Smooth muscle cell (in vitro differentiated cells): ENCODE measurements at regions not wholly inside any gene's neighbourhood (a gene's known extent, or its start where the extent isn't known, plus 50 kb on each side); places are given as distances from the start of the nearest gene placed in this dataset.

ENCODE experiments used
- DNase-seq: peaks from one replicate; lab custom pipeline; 2025; ENCODE audit not compliant: unreplicated experiment; lab: John Stamatoyannopoulos, UW
- H2AFZ ChIP-seq: fragments of 200-600 bp; sonication (generic); 2 replicates; pipeline ENCODE4 v1.6.0; 2016; ENCODE audit warnings: antibody characterized with exemption, low read depth, mild to moderate bottlenecking
- H3F3A ChIP-seq: fragments of 200-600 bp; sonication (generic); 2 replicates; pipeline ENCODE4 v1.6.0; 2017; ENCODE audit warnings: antibody characterized with exemption, low read depth
- H3K27ac ChIP-seq: fragments of 200-600 bp; sonication (generic); 2 replicates; pipeline ENCODE4 v1.5.1; 2016; ENCODE audit warnings: low read depth, mild to moderate bottlenecking
- H3K27me3 ChIP-seq: fragments of 200-600 bp; sonication (generic); 2 replicates; pipeline ENCODE4 v1.6.1; 2016; ENCODE audit warnings: low read depth, mild to moderate bottlenecking
- H3K36me3 ChIP-seq: fragments of 200-600 bp; sonication (generic); 2 replicates; pipeline ENCODE4 v1.5.1; 2016; ENCODE audit warnings: low read depth
- H3K4me1 ChIP-seq: fragments of 200-600 bp; sonication (generic); 2 replicates; pipeline ENCODE4 v1.5.1; 2016; ENCODE audit warnings: low read depth
- H3K4me2 ChIP-seq: fragments of 200-600 bp; sonication (generic); 2 replicates; pipeline ENCODE4 v1.6.0; 2016; ENCODE audit warnings: mild to moderate bottlenecking
- H3K4me3 ChIP-seq: fragments of 200-600 bp; sonication (generic); 2 replicates; pipeline ENCODE4 v1.5.1; 2016; ENCODE audit warnings: mild to moderate bottlenecking
- H3K79me2 ChIP-seq: fragments of 200-600 bp; sonication (generic); 2 replicates; pipeline ENCODE4 v1.6.0; 2016; ENCODE audit warnings: low read depth, mild to moderate bottlenecking
- H3K9ac ChIP-seq: fragments of 200-600 bp; sonication (generic); 2 replicates; pipeline ENCODE4 v1.6.0; 2016; ENCODE audit warnings: low read depth
- H3K9me3 ChIP-seq: fragments of 200-600 bp; sonication (generic); replicated peaks from 2 replicates; pipeline ENCODE4 v1.5.1; 2016; ENCODE audit warnings: low read depth
- H4K20me1 ChIP-seq: fragments of 200-600 bp; sonication (generic); 2 replicates; pipeline ENCODE4 v1.6.0; 2016; ENCODE audit warnings: low read depth
- WGBS: methylation state at CpG from one replicate; pipeline ENCODE4 v1.1.7; 2016; ENCODE audit warnings: low lambda C conversion rate; 5-methylcytosine and 5-hydroxymethylcytosine counted together
- TF ChIP-seq, protein P1 (sequence below): fragments of 200-600 bp; sonication (generic); IDR thresholded peaks from 2 replicates; pipeline ENCODE4 v1.5.1; 2017; ENCODE audit warnings: borderline replicate concordance, mild to moderate bottlenecking, antibody characterized with exemption; ENCODE audit not compliant: insufficient read depth, poor library complexity, severe bottlenecking

GRCh38 chr14:106728611-106729010, 1202.2 kb downstream of the TMEM121 start:
- Histone ChIP-seq H3K9me3 (no peaks in the 10 kb centered on the region), H3K4me3 (no peak overlapping the region), H3K4me1 (no peaks in the 10 kb centered on the region), H3F3A (no peaks in the 10 kb centered on the region), H3K36me3 (no peaks in the 10 kb centered on the region), H3K27me3 (no peaks in the 10 kb centered on the region), H4K20me1 (no peaks in the 10 kb centered on the region), H2AFZ (no peak overlapping the region), H3K27ac (no peak overlapping the region), H3K79me2 (no peaks in the 10 kb centered on the region), H3K9ac (no peak overlapping the region), H3K4me2 (no peak overlapping the region)
- WGBS, result no CpG with 5 or more reads among the region's 1 CpG
- DNase-seq, result no peak
- TF ChIP-seq, protein P1, sequence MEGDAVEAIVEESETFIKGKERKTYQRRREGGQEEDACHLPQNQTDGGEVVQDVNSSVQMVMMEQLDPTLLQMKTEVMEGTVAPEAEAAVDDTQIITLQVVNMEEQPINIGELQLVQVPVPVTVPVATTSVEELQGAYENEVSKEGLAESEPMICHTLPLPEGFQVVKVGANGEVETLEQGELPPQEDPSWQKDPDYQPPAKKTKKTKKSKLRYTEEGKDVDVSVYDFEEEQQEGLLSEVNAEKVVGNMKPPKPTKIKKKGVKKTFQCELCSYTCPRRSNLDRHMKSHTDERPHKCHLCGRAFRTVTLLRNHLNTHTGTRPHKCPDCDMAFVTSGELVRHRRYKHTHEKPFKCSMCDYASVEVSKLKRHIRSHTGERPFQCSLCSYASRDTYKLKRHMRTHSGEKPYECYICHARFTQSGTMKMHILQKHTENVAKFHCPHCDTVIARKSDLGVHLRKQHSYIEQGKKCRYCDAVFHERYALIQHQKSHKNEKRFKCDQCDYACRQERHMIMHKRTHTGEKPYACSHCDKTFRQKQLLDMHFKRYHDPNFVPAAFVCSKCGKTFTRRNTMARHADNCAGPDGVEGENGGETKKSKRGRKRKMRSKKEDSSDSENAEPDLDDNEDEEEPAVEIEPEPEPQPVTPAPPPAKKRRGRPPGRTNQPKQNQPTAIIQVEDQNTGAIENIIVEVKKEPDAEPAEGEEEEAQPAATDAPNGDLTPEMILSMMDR, result no peak

GRCh38 chr14:106729551-106729950, 1203.2 kb downstream of the TMEM121 start:
- Histone ChIP-seq H3K4me2 (no peak overlapping the region), H3K4me3 (no peak overlapping the region), H3F3A (no peaks in the 10 kb centered on the region), H4K20me1 (no peaks in the 10 kb centered on the region), H3K4me1 (no peaks in the 10 kb centered on the region), H3K36me3 (no peaks in the 10 kb centered on the region), H3K79me2 (no peaks in the 10 kb centered on the region), H3K9ac (no peak overlapping the region), H3K27me3 (no peaks in the 10 kb centered on the region), H3K9me3 (no peaks in the 10 kb centered on the region), H3K27ac (no peak overlapping the region), H2AFZ (no peak overlapping the region)
- no CpG with 5 or more reads among the region's 2 CpGs for WGBS
- no peak for DNase-seq
- TF ChIP-seq, protein P1, result no peak

DNA sequence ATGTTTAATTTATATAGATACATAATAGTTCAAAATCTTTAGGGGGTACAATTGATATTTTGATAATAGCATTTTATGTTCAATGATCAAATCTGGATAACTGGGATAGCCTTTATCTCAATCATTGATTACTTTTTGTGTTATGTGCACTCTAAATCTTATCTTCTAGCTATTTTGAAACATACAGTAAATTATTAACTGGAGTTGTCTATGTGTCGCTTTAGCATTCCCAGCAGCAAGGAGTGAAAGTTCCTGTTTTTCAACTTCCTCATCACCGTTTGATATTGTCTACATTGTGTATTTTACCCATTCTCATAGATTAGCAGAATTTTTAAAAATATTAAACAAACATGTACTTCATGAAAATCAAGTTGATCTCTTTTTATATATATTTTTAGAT, 1207.4 kb downstream of the TMEM121 start:
- no peak overlapping the region for H2AFZ ChIP-seq
- H3K79me2 ChIP-seq, result no peaks in the 10 kb centered on the region
- H3K27me3 ChIP-seq, result no peaks in the 10 kb centered on the region
- no peak overlapping the region for H3K9ac ChIP-seq
- no peaks in the 10 kb centered on the region for H3K9me3 ChIP-seq
- H3K4me1 ChIP-seq, result no peaks in the 10 kb centered on the region
- DNase-seq, result no peak
- H3K36me3 ChIP-seq, result no peaks in the 10 kb centered on the region
- no peak overlapping the region for H3K27ac ChIP-seq
- no CpG with 5 or more reads among the region's 2 CpGs for WGBS
- H4K20me1 ChIP-seq, result no peaks in the 10 kb centered on the region
- TF ChIP-seq, protein P1, result no peak
- H3K4me3 ChIP-seq, result no peak overlapping the region
- no peaks in the 10 kb centered on the region for H3F3A ChIP-seq
- no peak overlapping the region for H3K4me2 ChIP-seq

DNA sequence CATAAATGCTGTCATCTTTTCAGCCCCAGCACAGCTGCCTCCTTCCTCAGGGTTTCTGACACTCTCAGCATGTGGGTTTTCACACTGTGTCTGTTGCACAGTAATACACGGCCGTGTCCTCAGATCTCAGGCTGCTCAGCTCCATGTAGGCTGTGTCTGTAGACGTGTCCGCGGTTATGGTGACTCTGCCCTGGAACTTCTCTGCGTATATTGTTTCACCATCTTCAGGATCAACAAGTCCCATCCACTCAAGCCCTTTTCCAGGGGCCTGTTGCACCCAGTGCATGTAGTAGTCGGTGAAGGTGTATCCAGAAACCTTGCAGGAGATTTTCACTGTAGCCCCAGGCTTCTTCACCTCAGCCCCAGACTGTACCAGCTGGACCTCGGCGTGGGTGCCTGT, 1210.6 kb downstream of the TMEM121 start:
- TF ChIP-seq, protein P1, result no peak
- Histone ChIP-seq H3K4me3 (no peak overlapping the region), H3K4me1 (no peaks in the 10 kb centered on the region), H3K4me2 (no peak overlapping the region), H3F3A (no peaks in the 10 kb centered on the region), H3K36me3 (no peaks in the 10 kb centered on the region), H3K9ac (no peak overlapping the region), H4K20me1 (no peaks in the 10 kb centered on the region), H3K27ac (no peak overlapping the region), H3K79me2 (no peaks in the 10 kb centered on the region), H2AFZ (no peak overlapping the region), H3K27me3 (no peaks in the 10 kb centered on the region), H3K9me3 (no peaks in the 10 kb centered on the region)
- no peak for DNase-seq
- no CpG with 5 or more reads among the region's 9 CpGs for WGBS
